Stomach (tissue), 8 donors: ENCODE measurements at regions not wholly inside any gene's neighbourhood (a gene's known extent, or its start where the extent isn't known, plus 50 kb on each side); places are given as distances from the start of the nearest gene placed in this dataset.

ENCODE experiments used
- DNase-seq, 2 donors: peaks; one replicate each; pipeline versions ENCODE4 v3.0.0 to v3.0.0-alpha.2; 2013 to 2019
- H3K27ac ChIP-seq, 5 donors: fragments of 200-600 bp in 4 of 5; sonication (generic) in 4 of 5; one replicate each; pipeline ENCODE4 v1.5.1; 2013 to 2019; ENCODE audit warnings: mild to moderate bottlenecking in 1 of 5, moderate library complexity in 1 of 5
- H3K27me3 ChIP-seq, 3 donors: fragments of 200-600 bp; sonication (generic); one replicate each; pipeline ENCODE4 v1.5.1; 2017 to 2019; ENCODE audit warnings: mixed run types in 1 of 3
- H3K36me3 ChIP-seq, 4 donors: fragments of 200-600 bp; sonication (generic); 1 replicate in 3 of 4; 2 replicates in 1 of 4; pipeline ENCODE4 v1.5.1; 2016 to 2019
- H3K4me1 ChIP-seq, 4 donors: fragments of 200-600 bp; sonication (generic); one replicate each; pipeline ENCODE4 v1.5.1; 2016 to 2019
- H3K4me3 ChIP-seq, 4 donors: fragments of 200-600 bp; sonication (generic) in 3 of 4; one replicate each; pipeline ENCODE4 v1.5.1; 2016 to 2019; ENCODE audit warnings: mild to moderate bottlenecking in 1 of 4
- H3K9me3 ChIP-seq, 4 donors: fragments of 200-600 bp; sonication (generic); one replicate each; pipeline ENCODE4 v1.5.1; 2016 to 2019
- CTCF ChIP-seq, 7 experiments: fragments of 450-650 bp in 4 of 7; fragments of 200-600 bp in 3 of 7; sonication (generic) in 3 of 7; IDR thresholded peaks; one replicate each; pipeline ENCODE4 v1.5.1; 2016 to 2019; ENCODE audit warnings: antibody characterized with exemption in 7 of 7, control low read depth in 2 of 7, mild to moderate bottlenecking in 1 of 7
- EP300 ChIP-seq: sonication (generic); formaldehyde crosslinking; IDR thresholded peaks from one replicate; pipeline ENCODE4 v1.6.1; 2017; ENCODE audit warnings: antibody characterized with exemption
- POLR2A ChIP-seq, 4 donors: fragments of 450-650 bp; IDR thresholded peaks; one replicate each; pipeline ENCODE4 v1.6.1; 2016; ENCODE audit warnings: antibody characterized with exemption in 4 of 4, control low read depth in 2 of 4, mild to moderate bottlenecking in 1 of 4, moderate library complexity in 1 of 4
- POLR2AphosphoS5 ChIP-seq, 3 donors: sonication (generic); formaldehyde crosslinking; IDR thresholded peaks; one replicate each; pipeline ENCODE4 v1.6.1; 2016; ENCODE audit warnings: antibody characterized with exemption in 3 of 3
- WGBS, 5 donors: extraction: QIAGEN DNeasy Blood & Tissue Kit in 3 of 5; methylation state at CpG; one replicate each; pipeline versions ENCODE4 v1.1.5 to v1.1.7; 2013 to 2018; 5-methylcytosine and 5-hydroxymethylcytosine counted together
- intact Hi-C: fragments of 100-400 bp; cut with DNase I; formaldehyde crosslinking; loops from one replicate; pipeline ENCODE4 v1.15.1; 2023; ENCODE audit warnings: low total_unique reads
- donor health status: healthy with polysubstance abuse.
- donor health status: Bipolar disorder and iron deficiency.
- donor health status: healthy.

DNA sequence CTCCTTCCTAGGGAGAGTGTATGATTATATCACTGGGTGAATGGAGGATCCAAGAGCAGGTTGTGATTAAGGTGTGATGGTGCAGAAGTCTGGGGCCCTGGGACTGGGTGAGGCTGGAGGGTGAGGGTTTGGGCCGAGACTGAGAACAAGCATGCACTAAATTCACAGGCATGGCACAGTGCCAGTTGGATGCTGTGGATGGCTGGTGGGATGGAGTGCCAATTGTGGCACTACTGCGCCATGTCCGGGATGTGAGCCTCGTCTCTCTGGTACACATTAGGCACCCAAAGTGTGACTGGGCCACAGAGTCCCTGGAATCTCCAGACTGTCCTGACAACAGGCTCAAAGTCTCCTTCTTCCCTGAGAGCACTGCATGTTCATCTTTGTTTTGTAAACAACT is 208.1 kb downstream of the EMX2 start:
- Histone ChIP-seq H3K27me3 (peaks cover 0 to 16% (median 0%) of the 10 kb centered on the region in 3 donors), H3K4me1 (no peaks in the 10 kb centered on the region), H3K4me3 (no peak overlapping the region), H3K9me3 (peaks cover 0 to 5% (median 0%) of the 10 kb centered on the region in 4 donors), H3K27ac (no peak overlapping the region), H3K36me3 (no peaks in the 10 kb centered on the region)
- TF ChIP-seq EP300 (no peak), CTCF (IDR thresholded peaks at IDR 0.05) (no peak), POLR2AphosphoS5 (IDR thresholded peaks at IDR 0.05) (no peak), POLR2A (IDR thresholded peaks at IDR 0.05) (no peak)
- no peak for DNase-seq
- WGBS, 5 donors, result 83 to 92% (median 89%) methylated on average over 4 of the region's 4 CpGs
- intact Hi-C loops, result no loop called here

DNA sequence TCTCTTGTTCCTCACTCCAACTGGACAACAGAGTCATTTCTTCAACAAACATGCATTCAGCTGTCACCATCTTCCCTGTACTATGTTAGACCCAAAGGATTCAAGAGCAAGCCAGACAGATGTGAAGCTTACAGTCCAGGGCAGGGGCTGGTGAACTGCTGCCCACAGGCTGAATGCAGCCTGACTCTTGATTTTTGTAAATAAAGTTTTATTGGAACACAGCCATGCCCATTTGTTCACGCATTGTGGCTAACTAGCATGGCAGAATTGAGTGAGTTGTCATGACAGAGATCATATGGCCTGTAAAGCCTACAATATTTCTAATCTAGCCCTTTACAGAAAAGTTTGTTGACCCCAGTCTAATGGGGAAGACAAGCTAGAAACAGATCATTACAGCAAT is 208.7 kb downstream of the EMX2 start:
- Histone ChIP-seq H3K27me3 (peaks cover 0 to 14% (median 0%) of the 10 kb centered on the region in 3 donors), H3K4me3 (no peak overlapping the region), H3K9me3 (peaks cover 0 to 2% (median 0%) of the 10 kb centered on the region in 4 donors), H3K4me1 (no peaks in the 10 kb centered on the region), H3K27ac (no peak overlapping the region), H3K36me3 (no peaks in the 10 kb centered on the region)
- TF ChIP-seq POLR2A (IDR thresholded peaks at IDR 0.05) (no peak), POLR2AphosphoS5 (IDR thresholded peaks at IDR 0.05) (no peak), CTCF (IDR thresholded peaks at IDR 0.05) (no peak), EP300 (no peak)
- intact Hi-C loops, result no loop called here
- no peak for DNase-seq
- 82 to 100% (median 92%) methylated on average over 1 of the region's 1 CpG for WGBS, 5 donors

DNA sequence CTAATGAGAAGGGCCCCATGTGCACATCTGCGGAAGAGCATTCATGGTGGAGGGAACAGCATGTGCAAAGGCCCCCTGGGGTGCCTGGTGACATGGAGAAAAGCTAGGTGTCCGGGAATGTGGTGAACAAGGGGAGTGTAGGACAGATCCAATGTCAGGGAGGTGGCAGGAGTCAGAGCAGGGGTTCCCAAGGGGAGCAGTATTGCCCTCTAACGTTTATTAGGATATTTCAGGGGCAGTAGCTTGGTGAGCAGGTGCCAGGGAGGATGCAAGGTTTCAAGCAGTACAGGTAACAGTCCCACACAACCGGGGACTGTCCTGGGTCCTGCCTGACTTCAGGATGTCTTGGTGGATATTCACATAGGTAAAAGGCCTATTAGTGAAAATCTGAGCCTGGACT is 209.6 kb downstream of the EMX2 start:
- Histone ChIP-seq H3K36me3 (no peaks in the 10 kb centered on the region), H3K27ac (no peak overlapping the region), H3K27me3 (peaks cover 0 to 9% (median 0%) of the 10 kb centered on the region in 3 donors), H3K9me3 (no peaks in the 10 kb centered on the region), H3K4me3 (no peak overlapping the region), H3K4me1 (no peaks in the 10 kb centered on the region)
- TF ChIP-seq POLR2AphosphoS5 (IDR thresholded peaks at IDR 0.05) (no peak), CTCF (IDR thresholded peaks at IDR 0.05) (no peak), POLR2A (IDR thresholded peaks at IDR 0.05) (no peak), EP300 (no peak)
- intact Hi-C loops, result no loop called here
- no peak for DNase-seq
- WGBS, 5 donors, result 65 to 76% (median 70%) methylated on average over 4 of the region's 4 CpGs

- H3K27ac ChIP-seq, result no peak overlapping the region
Observed at GRCh38 chr10:117754770-117755658, 212.5 kb downstream of the EMX2 start.

More at GRCh38 chr10:117754770-117755658, 212.5 kb downstream of the EMX2 start:
- H3K36me3 ChIP-seq, result no peaks in the 10 kb centered on the region
- peaks cover 0 to 9% (median 0%) of the 10 kb centered on the region in 3 donors for H3K27me3 ChIP-seq
- no peaks in the 10 kb centered on the region for H3K9me3 ChIP-seq
- no peak overlapping the region for H3K4me3 ChIP-seq
- H3K4me1 ChIP-seq, result no peaks in the 10 kb centered on the region
- intact Hi-C loops, result no loop called here
- WGBS, 5 donors, result 61 to 66% (median 63%) methylated on average over 15 of the region's 15 CpGs
- no peak for DNase-seq
- no peak for TF ChIP-seq CTCF (IDR thresholded peaks at IDR 0.05)
- no peak for TF ChIP-seq POLR2AphosphoS5 (IDR thresholded peaks at IDR 0.05)
- TF ChIP-seq POLR2A (IDR thresholded peaks at IDR 0.05), result no peak
- no peak for TF ChIP-seq EP300
